NB4 (cell line): ENCODE measurements at regions not wholly inside any gene's neighbourhood (a gene's known extent, or its start where the extent isn't known, plus 50 kb on each side); places are given as distances from the start of the nearest gene placed in this dataset.

Source experiments
- POLR2A ChIP-seq: IDR thresholded peaks from 2 replicates; pipeline ENCODE4 v1.6.1; 2011; ENCODE audit warnings: mild to moderate bottlenecking; ENCODE audit not compliant: insufficient read length; ENCODE audit errors: extremely low read depth
- TF ChIP-seq, protein P1 (sequence below): IDR thresholded peaks from one replicate; pipeline ENCODE4 v1.5.1; 2012; ENCODE audit warnings: low read depth, low read length
- TF ChIP-seq, protein P2 (sequence below): IDR thresholded peaks from 2 replicates; pipeline ENCODE4 v1.6.1; 2011; ENCODE audit warnings: low read depth, low read length

DNA sequence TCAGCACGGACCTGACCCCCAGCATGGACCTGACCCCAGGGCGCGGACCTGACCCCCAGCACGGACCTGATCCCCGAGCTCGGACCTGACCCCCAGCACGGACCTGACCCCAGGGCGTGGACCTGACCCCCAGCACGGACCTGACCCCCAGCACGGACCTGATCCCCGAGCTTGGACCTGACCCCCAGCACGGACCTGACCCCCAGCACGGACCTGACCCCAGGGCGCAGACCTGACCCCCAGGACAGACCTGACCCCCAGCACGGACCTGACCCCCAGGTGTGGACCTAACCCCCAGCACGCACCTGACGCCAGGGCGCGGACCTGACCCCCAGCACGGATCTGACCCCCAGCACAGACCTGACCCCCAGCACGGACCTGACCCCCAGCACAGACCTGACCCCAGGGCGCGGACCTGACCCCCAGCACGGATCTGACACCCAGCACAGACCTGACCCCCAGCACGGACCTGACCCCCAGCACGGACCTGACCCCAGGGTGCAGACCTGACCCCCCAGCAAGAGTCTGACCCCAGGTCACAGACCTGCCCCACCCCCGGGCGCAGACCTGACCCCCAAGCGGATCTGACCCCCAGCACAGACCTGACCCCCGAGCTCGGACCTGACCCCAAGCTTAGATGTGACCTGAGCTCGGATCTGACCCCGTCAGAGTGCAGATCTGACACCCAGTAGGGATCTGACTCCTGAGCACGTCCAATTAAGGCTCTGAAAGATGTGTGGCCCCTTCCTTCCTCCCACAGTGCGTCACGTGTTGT is 98.7 kb downstream of the C16orf95 start:
- TF ChIP-seq, protein P1, sequence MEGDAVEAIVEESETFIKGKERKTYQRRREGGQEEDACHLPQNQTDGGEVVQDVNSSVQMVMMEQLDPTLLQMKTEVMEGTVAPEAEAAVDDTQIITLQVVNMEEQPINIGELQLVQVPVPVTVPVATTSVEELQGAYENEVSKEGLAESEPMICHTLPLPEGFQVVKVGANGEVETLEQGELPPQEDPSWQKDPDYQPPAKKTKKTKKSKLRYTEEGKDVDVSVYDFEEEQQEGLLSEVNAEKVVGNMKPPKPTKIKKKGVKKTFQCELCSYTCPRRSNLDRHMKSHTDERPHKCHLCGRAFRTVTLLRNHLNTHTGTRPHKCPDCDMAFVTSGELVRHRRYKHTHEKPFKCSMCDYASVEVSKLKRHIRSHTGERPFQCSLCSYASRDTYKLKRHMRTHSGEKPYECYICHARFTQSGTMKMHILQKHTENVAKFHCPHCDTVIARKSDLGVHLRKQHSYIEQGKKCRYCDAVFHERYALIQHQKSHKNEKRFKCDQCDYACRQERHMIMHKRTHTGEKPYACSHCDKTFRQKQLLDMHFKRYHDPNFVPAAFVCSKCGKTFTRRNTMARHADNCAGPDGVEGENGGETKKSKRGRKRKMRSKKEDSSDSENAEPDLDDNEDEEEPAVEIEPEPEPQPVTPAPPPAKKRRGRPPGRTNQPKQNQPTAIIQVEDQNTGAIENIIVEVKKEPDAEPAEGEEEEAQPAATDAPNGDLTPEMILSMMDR = no peak
- TF ChIP-seq POLR2A = no peak
- TF ChIP-seq, protein P2, sequence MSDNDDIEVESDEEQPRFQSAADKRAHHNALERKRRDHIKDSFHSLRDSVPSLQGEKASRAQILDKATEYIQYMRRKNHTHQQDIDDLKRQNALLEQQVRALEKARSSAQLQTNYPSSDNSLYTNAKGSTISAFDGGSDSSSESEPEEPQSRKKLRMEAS = no peak
